ENCODE measurements at regions not wholly inside any gene's neighbourhood (a gene's known extent, or its start where the extent isn't known, plus 50 kb on each side); places are given as distances from the start of the nearest gene placed in this dataset.

DNA sequence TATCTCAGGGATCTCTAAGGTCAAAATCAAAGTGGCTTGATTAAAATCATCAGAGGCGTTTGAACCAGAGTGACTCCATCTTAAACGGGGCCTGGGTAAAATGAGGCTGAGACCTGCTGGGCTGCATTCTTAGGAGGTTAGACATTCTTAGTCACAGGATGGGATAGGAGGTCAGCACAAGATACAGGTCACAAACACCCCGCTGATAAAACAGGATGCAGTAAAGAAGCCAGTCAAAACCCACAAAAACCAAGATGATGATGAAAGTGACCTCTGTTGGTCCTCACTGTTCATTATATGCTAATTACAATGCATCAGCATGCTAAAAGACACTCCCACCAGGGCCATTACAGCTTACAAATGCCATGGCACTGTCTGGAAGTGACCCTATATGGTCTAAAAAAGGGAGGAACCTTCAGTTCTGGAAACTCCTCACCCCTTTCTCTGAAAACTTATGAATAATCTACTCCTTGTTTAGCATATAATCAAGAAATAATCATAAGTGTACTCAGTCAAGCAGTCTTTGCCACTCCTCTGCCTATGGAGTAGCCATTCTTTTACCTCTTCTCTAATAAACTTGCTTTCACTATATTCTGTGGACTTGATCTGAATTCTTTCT lies 143.3 kb upstream of the SLCO3A1 start:
- Histone ChIP-seq H3K27me3 (ENCODE audit: low read depth) (no peaks in the 10 kb centered on the region), H3K36me3 (no peaks in the 10 kb centered on the region), H3K27ac (no peak overlapping the region), H3K4me3 (no peak overlapping the region), H3K4me1 (peaks cover 15% of the 10 kb centered on the region), H3K9me3 (no peaks in the 10 kb centered on the region)
- DNase-seq = no peak
- TF ChIP-seq, protein P1, sequence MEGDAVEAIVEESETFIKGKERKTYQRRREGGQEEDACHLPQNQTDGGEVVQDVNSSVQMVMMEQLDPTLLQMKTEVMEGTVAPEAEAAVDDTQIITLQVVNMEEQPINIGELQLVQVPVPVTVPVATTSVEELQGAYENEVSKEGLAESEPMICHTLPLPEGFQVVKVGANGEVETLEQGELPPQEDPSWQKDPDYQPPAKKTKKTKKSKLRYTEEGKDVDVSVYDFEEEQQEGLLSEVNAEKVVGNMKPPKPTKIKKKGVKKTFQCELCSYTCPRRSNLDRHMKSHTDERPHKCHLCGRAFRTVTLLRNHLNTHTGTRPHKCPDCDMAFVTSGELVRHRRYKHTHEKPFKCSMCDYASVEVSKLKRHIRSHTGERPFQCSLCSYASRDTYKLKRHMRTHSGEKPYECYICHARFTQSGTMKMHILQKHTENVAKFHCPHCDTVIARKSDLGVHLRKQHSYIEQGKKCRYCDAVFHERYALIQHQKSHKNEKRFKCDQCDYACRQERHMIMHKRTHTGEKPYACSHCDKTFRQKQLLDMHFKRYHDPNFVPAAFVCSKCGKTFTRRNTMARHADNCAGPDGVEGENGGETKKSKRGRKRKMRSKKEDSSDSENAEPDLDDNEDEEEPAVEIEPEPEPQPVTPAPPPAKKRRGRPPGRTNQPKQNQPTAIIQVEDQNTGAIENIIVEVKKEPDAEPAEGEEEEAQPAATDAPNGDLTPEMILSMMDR (IDR thresholded peaks at IDR 0.05) = no peak
- no peak for ATAC-seq
- intact Hi-C loops (cut with DNase I) = no loop called here

DNA sequence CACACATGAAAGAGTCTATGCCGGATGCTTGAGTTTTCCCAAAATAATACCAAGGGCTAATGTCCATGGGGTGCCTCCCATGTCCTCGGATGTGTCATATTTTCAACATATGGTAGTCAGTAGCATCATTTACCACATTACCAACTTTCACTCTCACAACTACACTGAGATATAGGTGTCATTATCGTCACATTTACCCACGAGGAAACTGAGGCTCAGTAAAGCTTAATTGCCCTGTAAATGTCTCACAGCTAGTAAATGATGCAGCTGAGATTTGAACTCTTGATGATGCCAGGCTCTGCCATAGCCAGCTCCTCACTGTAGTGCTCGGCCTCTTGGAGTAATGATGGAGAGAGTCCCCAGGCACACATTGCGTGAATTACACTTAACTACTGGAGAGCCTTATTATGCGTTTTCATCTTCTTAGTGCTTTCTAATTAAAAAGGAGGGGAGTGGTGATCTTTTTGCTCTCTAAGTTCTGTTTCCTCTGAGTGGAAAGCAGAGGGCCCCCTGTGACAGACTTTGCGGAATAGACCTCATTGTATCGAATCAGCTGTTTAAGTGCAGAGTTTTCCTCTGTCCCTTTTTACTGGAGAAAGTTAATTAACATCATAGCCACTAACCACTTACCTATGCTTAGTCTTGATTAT lies 142.0 kb upstream of the SLCO3A1 start:
- Histone ChIP-seq H3K9me3 (no peaks in the 10 kb centered on the region), H3K27me3 (ENCODE audit: low read depth) (no peaks in the 10 kb centered on the region), H3K4me1 (peaks cover 5% of the 10 kb centered on the region), H3K27ac (no peak overlapping the region), H3K4me3 (no peak overlapping the region), H3K36me3 (no peaks in the 10 kb centered on the region)
- intact Hi-C loops (cut with DNase I) = no loop called here
- DNase-seq = no peak
- no peak for ATAC-seq
- TF ChIP-seq, protein P1 (IDR thresholded peaks at IDR 0.05) = no peak

DNA sequence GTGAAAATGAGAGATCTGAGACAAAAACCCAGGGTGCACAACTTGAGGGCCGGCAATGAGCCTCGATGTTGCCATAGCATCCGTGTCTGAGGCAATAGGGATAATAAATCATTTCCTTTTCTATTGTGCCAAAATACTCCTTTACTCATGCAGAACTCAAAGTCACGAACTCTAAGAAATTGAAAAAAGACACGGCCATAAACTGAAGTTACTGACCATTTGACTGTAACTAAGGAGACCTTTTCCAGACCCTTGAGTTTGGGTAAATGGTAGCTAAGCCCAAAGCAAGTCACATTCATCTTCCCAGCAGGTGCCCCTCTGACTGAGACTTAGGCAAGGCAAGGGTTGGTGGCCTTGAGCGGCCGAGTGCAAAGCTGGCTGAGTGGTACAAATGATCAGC lies 141.2 kb upstream of the SLCO3A1 start:
- no peaks in the 10 kb centered on the region for H3K27me3 ChIP-seq (ENCODE audit: low read depth)
- H3K36me3 ChIP-seq = no peaks in the 10 kb centered on the region
- no peak overlapping the region for H3K4me3 ChIP-seq
- no peaks in the 10 kb centered on the region for H3K9me3 ChIP-seq
- DNase-seq = no peak
- TF ChIP-seq, protein P1 (IDR thresholded peaks at IDR 0.05) = no peak
- H3K27ac ChIP-seq = no peak overlapping the region
- intact Hi-C loops (cut with DNase I) = no loop called here
- no peaks in the 10 kb centered on the region for H3K4me1 ChIP-seq
- no peak for ATAC-seq

DNA sequence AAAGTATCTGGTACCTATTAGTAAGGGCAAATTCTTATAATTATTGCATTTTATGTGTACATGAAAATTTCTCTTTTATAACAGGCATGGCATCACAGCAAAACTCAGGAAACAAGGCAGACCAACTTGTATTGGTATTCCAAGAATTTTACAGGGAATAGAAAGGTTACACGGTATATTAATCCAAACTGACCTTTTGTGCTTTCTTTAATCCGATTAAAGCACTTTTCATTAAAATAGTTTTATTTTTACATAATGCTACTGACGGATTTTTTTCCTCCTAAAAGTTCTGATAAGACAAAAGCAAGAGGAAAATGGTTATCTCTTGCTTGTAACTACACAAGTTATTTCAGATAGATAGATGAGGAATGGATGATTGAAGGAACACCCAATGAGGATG lies 137.0 kb upstream of the SLCO3A1 start:
- Histone ChIP-seq H3K4me1 (no peaks in the 10 kb centered on the region), H3K9me3 (no peaks in the 10 kb centered on the region), H3K27me3 (ENCODE audit: low read depth) (no peaks in the 10 kb centered on the region), H3K36me3 (no peaks in the 10 kb centered on the region), H3K4me3 (no peak overlapping the region), H3K27ac (no peak overlapping the region)
- ATAC-seq (no peak), DNase-seq (no peak)
- TF ChIP-seq, protein P1 (IDR thresholded peaks at IDR 0.05) = no peak
- intact Hi-C loops (cut with DNase I) = no loop called here

DNA sequence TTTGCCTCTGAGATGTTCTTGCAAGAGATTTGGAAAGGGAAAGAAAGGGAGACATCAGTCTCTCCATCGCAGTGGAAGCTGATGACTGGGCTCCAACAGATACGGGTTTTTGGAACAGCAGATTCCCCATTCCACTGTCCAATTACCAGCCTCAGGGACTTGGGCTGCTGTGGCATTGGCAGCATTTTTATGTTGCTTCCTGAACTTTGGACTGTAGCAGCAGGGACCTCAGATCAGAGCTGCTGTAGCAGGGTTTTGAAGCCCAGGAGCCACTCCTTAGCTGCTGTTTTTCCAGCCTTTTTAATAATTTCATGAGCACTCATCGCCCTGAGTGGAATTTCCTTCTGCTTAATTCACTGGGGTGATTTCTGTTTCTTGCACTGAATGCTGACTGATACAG lies 135.7 kb upstream of the SLCO3A1 start:
- no peak for DNase-seq
- no peak overlapping the region for H3K27ac ChIP-seq
- no peaks in the 10 kb centered on the region for H3K9me3 ChIP-seq
- no peak for ATAC-seq
- intact Hi-C loops (cut with DNase I) = no loop called here
- no peak overlapping the region for H3K4me3 ChIP-seq
- H3K36me3 ChIP-seq = no peaks in the 10 kb centered on the region
- no peaks in the 10 kb centered on the region for H3K4me1 ChIP-seq
- TF ChIP-seq, protein P1 (IDR thresholded peaks at IDR 0.05) = no peak
- no peaks in the 10 kb centered on the region for H3K27me3 ChIP-seq (ENCODE audit: low read depth)

All from lower lobe of right lung (tissue), 2 donors.